Liver (tissue), 8 donors: ENCODE measurements at regions not wholly inside any gene's neighbourhood (a gene's known extent, or its start where the extent isn't known, plus 50 kb on each side); places are given as distances from the start of the nearest gene placed in this dataset.

Source experiments
- DNase-seq: peaks from one replicate; pipeline ENCODE4 v3.0.0-alpha.2; 2017; ENCODE audit warnings: low spot score
- H3K27ac ChIP-seq, 2 donors: one replicate each; pipeline ENCODE4 v1.7.0; 2013; ENCODE audit warnings: inconsistent platforms in 2 of 2, low read length in 2 of 2, control low read depth in 1 of 2, low read depth in 1 of 2, mild to moderate bottlenecking in 1 of 2
- H3K27me3 ChIP-seq, 4 donors: one replicate each; pipeline versions ENCODE4 v1.6.1 to v1.7.0; 2013; ENCODE audit warnings: low read length in 3 of 4, inconsistent platforms in 1 of 4, mild to moderate bottlenecking in 1 of 4, moderate library complexity in 1 of 4; ENCODE audit not compliant: control insufficient read depth in 4 of 4, insufficient read depth in 4 of 4
- H3K36me3 ChIP-seq, 4 donors: one replicate each; pipeline versions ENCODE4 v1.6.1 to v1.7.0; 2013; ENCODE audit warnings: low read length in 3 of 4, mild to moderate bottlenecking in 3 of 4, low read depth in 1 of 4, moderate library complexity in 1 of 4; ENCODE audit not compliant: control insufficient read depth in 4 of 4, insufficient read depth in 3 of 4
- H3K4me1 ChIP-seq, 4 donors: one replicate each; pipeline versions ENCODE4 v1.6.1 to v1.7.0; 2013; ENCODE audit warnings: low read length in 3 of 4, mild to moderate bottlenecking in 3 of 4, moderate library complexity in 1 of 4; ENCODE audit not compliant: control insufficient read depth in 4 of 4, insufficient read depth in 4 of 4
- H3K4me3 ChIP-seq, 3 donors: one replicate each; pipeline versions ENCODE4 v1.6.1 to v1.7.0; 2013; ENCODE audit warnings: low read length in 3 of 3, control low read depth in 1 of 3, low read depth in 1 of 3, mild to moderate bottlenecking in 1 of 3
- H3K9ac ChIP-seq, 2 donors: one replicate each; pipeline ENCODE4 v1.7.0; 2013; ENCODE audit warnings: low read length in 2 of 2, mild to moderate bottlenecking in 2 of 2, moderate library complexity in 2 of 2, control low read depth in 1 of 2, low read depth in 1 of 2
- H3K9me3 ChIP-seq, 4 donors: one replicate each; pipeline versions ENCODE4 v1.6.1 to v1.7.0; 2013; ENCODE audit warnings: low read length in 3 of 4; ENCODE audit not compliant: control insufficient read depth in 4 of 4
- ATF3 ChIP-seq: IDR thresholded peaks from 2 replicates; pipeline ENCODE4 v1.6.1; 2016; ENCODE audit warnings: antibody characterized with exemption
- CTCF ChIP-seq: fragments of 150-350 bp; IDR thresholded peaks from 2 replicates; pipeline ENCODE4 v1.5.1; 2017; ENCODE audit warnings: improper control_type of control experiment, low read depth, low read length; ENCODE audit not compliant: missing input control
- EGR1 ChIP-seq, 2 donors: IDR thresholded peaks; 2 replicates each; pipeline ENCODE4 v1.6.1; 2016 to 2018; ENCODE audit warnings: antibody characterized with exemption in 2 of 2, low read depth in 2 of 2
- FOXA1 ChIP-seq: IDR thresholded peaks from 2 replicates; pipeline ENCODE4 v1.6.1; 2016; ENCODE audit warnings: antibody characterized with exemption
- FOXA2 ChIP-seq: IDR thresholded peaks from 2 replicates; pipeline ENCODE4 v1.6.1; 2016; ENCODE audit warnings: antibody characterized with exemption
- GABPA ChIP-seq, 2 donors: IDR thresholded peaks in 1 of 2; conservative IDR thresholded peaks in 1 of 2; 2 replicates each; pipeline ENCODE4 v1.6.1; 2016; ENCODE audit warnings: antibody characterized with exemption in 2 of 2, mild to moderate bottlenecking in 1 of 2, moderate library complexity in 1 of 2
- HNF4A ChIP-seq, 2 donors: conservative IDR thresholded peaks; 2 replicates each; pipeline ENCODE4 v1.6.1; 2016; ENCODE audit warnings: antibody characterized with exemption in 2 of 2, mild to moderate bottlenecking in 2 of 2
- HNF4G ChIP-seq: IDR thresholded peaks from 2 replicates; pipeline ENCODE4 v1.6.1; 2016; ENCODE audit warnings: antibody characterized with exemption
- JUND ChIP-seq, 2 donors: IDR thresholded peaks; 2 replicates each; pipeline ENCODE4 v1.6.1; 2016; ENCODE audit warnings: antibody characterized with exemption in 2 of 2
- NR2F2 ChIP-seq: IDR thresholded peaks from 2 replicates; pipeline ENCODE4 v1.6.1; 2016; ENCODE audit warnings: antibody characterized with exemption
- RAD21 ChIP-seq, 2 donors: IDR thresholded peaks; 2 replicates each; pipeline ENCODE4 v1.6.1; 2016; ENCODE audit warnings: antibody characterized with exemption in 2 of 2, mild to moderate bottlenecking in 2 of 2
- RXRA ChIP-seq, 2 donors: IDR thresholded peaks; 2 replicates each; pipeline ENCODE4 v1.6.1; 2017 to 2018; ENCODE audit warnings: antibody characterized with exemption in 2 of 2, mild to moderate bottlenecking in 1 of 2
- SP1 ChIP-seq: IDR thresholded peaks from 2 replicates; pipeline ENCODE4 v1.6.1; 2018; ENCODE audit warnings: antibody characterized with exemption, mild to moderate bottlenecking
- TAF1 ChIP-seq: conservative IDR thresholded peaks from 2 replicates; pipeline ENCODE4 v1.6.1; 2016; ENCODE audit warnings: antibody characterized with exemption, mild to moderate bottlenecking
- YY1 ChIP-seq: IDR thresholded peaks from 2 replicates; pipeline ENCODE4 v1.6.1; 2016; ENCODE audit warnings: antibody characterized with exemption, mild to moderate bottlenecking
- ZBTB33 ChIP-seq: IDR thresholded peaks from 2 replicates; pipeline ENCODE4 v1.6.1; 2016; ENCODE audit warnings: antibody characterized with exemption
- WGBS: extraction: QIAGEN DNeasy Blood & Tissue Kit; methylation state at CpG from one replicate; pipeline ENCODE4 v1.1.7; 2013; 5-methylcytosine and 5-hydroxymethylcytosine counted together
- TF ChIP-seq, protein P1 (sequence below): IDR thresholded peaks from 2 replicates; pipeline ENCODE4 v1.6.1; 2016; ENCODE audit warnings: antibody characterized with exemption
- TF ChIP-seq, protein P2 (sequence below): IDR thresholded peaks from 2 replicates; pipeline ENCODE4 v1.6.1; 2016; ENCODE audit warnings: antibody characterized with exemption, mild to moderate bottlenecking
- donor health status: healthy.
- donor health status: healthy.
- donor health status: healthy.
- donor health status: healthy.
- donor health status: healthy.

DNA sequence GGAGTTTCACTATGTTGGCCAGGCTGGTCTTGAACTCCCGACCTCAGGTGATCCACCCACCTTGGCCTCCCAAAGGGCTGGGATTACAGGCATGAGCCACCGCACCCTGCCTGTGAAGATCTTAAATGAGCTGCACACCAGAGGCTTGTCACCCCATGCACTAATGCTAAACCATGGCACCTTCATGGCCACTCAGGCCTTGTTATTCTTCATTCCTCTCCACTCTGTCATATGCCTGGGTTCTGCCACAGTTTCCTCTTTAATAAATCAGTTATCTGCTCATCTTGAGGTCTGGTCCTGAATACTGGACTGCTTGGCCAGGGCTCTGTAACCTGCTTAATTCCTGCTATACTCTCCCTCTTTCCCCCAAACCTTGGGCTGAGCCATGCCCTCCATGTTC is 104.3 kb upstream of the FOXN2 start:
- no peaks in the 10 kb centered on the region for H3K36me3 ChIP-seq
- no peak overlapping the region for H3K4me3 ChIP-seq
- H3K9ac ChIP-seq = no peak overlapping the region
- no peaks in the 10 kb centered on the region for H3K27me3 ChIP-seq
- 94% methylated on average over 2 of the region's 2 CpGs for WGBS
- no peak overlapping the region for H3K27ac ChIP-seq
- peaks cover 0 to 5% (median 0%) of the 10 kb centered on the region in 4 donors for H3K4me1 ChIP-seq
- H3K9me3 ChIP-seq = no peaks in the 10 kb centered on the region
- DNase-seq = no peak
- TF ChIP-seq TAF1 = no peak
- no peak for TF ChIP-seq YY1
- no peak for TF ChIP-seq FOXA2
- no peak for TF ChIP-seq ZBTB33
- no peak for TF ChIP-seq NR2F2
- TF ChIP-seq RXRA (IDR thresholded peaks at IDR 0.05) = no peak
- no peak for TF ChIP-seq RAD21 (IDR thresholded peaks at IDR 0.05)
- TF ChIP-seq SP1 = no peak
- no peak for TF ChIP-seq JUND (IDR thresholded peaks at IDR 0.05)
- no peak for TF ChIP-seq HNF4A (conservative IDR thresholded peaks at IDR 0.05)
- TF ChIP-seq, protein P1, sequence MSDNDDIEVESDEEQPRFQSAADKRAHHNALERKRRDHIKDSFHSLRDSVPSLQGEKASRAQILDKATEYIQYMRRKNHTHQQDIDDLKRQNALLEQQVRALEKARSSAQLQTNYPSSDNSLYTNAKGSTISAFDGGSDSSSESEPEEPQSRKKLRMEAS = no peak
- no peak for TF ChIP-seq HNF4G
- no peak for TF ChIP-seq FOXA1
- TF ChIP-seq, protein P2, sequence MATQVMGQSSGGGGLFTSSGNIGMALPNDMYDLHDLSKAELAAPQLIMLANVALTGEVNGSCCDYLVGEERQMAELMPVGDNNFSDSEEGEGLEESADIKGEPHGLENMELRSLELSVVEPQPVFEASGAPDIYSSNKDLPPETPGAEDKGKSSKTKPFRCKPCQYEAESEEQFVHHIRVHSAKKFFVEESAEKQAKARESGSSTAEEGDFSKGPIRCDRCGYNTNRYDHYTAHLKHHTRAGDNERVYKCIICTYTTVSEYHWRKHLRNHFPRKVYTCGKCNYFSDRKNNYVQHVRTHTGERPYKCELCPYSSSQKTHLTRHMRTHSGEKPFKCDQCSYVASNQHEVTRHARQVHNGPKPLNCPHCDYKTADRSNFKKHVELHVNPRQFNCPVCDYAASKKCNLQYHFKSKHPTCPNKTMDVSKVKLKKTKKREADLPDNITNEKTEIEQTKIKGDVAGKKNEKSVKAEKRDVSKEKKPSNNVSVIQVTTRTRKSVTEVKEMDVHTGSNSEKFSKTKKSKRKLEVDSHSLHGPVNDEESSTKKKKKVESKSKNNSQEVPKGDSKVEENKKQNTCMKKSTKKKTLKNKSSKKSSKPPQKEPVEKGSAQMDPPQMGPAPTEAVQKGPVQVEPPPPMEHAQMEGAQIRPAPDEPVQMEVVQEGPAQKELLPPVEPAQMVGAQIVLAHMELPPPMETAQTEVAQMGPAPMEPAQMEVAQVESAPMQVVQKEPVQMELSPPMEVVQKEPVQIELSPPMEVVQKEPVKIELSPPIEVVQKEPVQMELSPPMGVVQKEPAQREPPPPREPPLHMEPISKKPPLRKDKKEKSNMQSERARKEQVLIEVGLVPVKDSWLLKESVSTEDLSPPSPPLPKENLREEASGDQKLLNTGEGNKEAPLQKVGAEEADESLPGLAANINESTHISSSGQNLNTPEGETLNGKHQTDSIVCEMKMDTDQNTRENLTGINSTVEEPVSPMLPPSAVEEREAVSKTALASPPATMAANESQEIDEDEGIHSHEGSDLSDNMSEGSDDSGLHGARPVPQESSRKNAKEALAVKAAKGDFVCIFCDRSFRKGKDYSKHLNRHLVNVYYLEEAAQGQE = no peak
- TF ChIP-seq ATF3 = no peak
- TF ChIP-seq EGR1 (IDR thresholded peaks at IDR 0.05; ENCODE audit: low read depth in 2 of 2) = no peak
- no peak for TF ChIP-seq CTCF
- no peak for TF ChIP-seq GABPA (IDR thresholded peaks at IDR 0.05 in 1 of 2, conservative IDR thresholded peaks at IDR 0.05 in 1 of 2)

DNA sequence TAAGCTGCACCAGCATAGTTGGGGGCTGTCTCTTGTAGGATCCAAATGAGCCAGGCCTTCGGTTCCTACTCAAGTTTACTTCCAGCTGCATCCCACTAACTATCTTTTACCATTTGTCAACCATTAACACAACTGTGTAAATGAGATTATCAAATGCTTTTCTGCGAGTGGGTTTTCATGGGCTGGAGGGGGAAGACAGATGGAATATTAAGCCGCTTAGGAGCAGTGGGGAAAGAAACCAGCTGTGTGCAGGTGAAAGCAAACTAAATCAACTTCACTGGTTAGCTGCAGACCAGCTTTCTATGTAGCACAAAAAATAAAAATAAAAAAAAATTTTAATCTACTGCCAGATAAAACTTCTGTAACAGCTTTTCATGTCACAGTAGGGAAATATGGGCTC is 100.8 kb upstream of the FOXN2 start:
- H3K4me1 ChIP-seq = peaks cover 3 to 9% (median 5%) of the 10 kb centered on the region in 4 donors
- WGBS = 94% methylated on average over 3 of the region's 3 CpGs
- TF ChIP-seq SP1 (no peak), EGR1 (IDR thresholded peaks at IDR 0.05; ENCODE audit: low read depth in 2 of 2) (no peak), TAF1 (no peak), GABPA (IDR thresholded peaks at IDR 0.05 in 1 of 2, conservative IDR thresholded peaks at IDR 0.05 in 1 of 2) (no peak), YY1 (no peak), HNF4G (no peak), FOXA2 (no peak), FOXA1 (no peak), NR2F2 (no peak), HNF4A (conservative IDR thresholded peaks at IDR 0.05) (no peak)
- TF ChIP-seq, protein P1 = no peak
- no peak for DNase-seq
- H3K9ac ChIP-seq = no peak overlapping the region
- H3K27ac ChIP-seq = no peak overlapping the region
- H3K27me3 ChIP-seq = no peaks in the 10 kb centered on the region
- H3K36me3 ChIP-seq = no peaks in the 10 kb centered on the region
- H3K9me3 ChIP-seq = no peaks in the 10 kb centered on the region
- H3K4me3 ChIP-seq = no peak overlapping the region
